ACC112 (cell line): ENCODE measurements at regions not wholly inside any gene's neighbourhood (a gene's known extent, or its start where the extent isn't known, plus 50 kb on each side); places are given as distances from the start of the nearest gene placed in this dataset.

Experiments used
- H2AFZ ChIP-seq: fragments of 200-600 bp; sonication (generic); one replicate; pipeline ENCODE4 v1.6.0; 2017; ENCODE audit warnings: antibody characterized with exemption, low read length; ENCODE audit not compliant: unreplicated experiment
- H3K27ac ChIP-seq: fragments of 200-600 bp; sonication (generic); 2 replicates; pipeline ENCODE4 v1.5.1; 2014; ENCODE audit warnings: low read depth, mild to moderate bottlenecking, antibody characterized with exemption, low read length, moderate library complexity
- H3K27me3 ChIP-seq: fragments of 200-600 bp; sonication (generic); 2 replicates; pipeline ENCODE4 v1.6.1; 2014; ENCODE audit warnings: mild to moderate bottlenecking, antibody characterized with exemption, low read length, moderate library complexity, mixed read lengths; ENCODE audit not compliant: insufficient read depth
- H3K36me3 ChIP-seq: fragments of 200-600 bp; sonication (generic); 2 replicates; pipeline ENCODE4 v1.6.1; 2016; ENCODE audit warnings: mild to moderate bottlenecking, antibody characterized with exemption, low read length, moderate library complexity, mixed read lengths; ENCODE audit not compliant: insufficient read depth
- H3K4me1 ChIP-seq: fragments of 200-600 bp; sonication (generic); one replicate; pipeline ENCODE4 v1.6.1; 2016; ENCODE audit warnings: low read length, mixed read lengths; ENCODE audit not compliant: insufficient read depth, unreplicated experiment, control insufficient read depth
- H3K4me3 ChIP-seq: fragments of 200-600 bp; sonication (generic); 2 replicates; pipeline ENCODE4 v1.5.1; 2014; ENCODE audit warnings: mild to moderate bottlenecking, low read depth, low read length
- H3K79me2 ChIP-seq: fragments of 200-600 bp; sonication (generic); one replicate; pipeline ENCODE4 v1.6.0; 2016; ENCODE audit warnings: low read length; ENCODE audit not compliant: control insufficient read depth, unreplicated experiment, insufficient read depth

- no peaks in the 10 kb centered on the region for H3K79me2 ChIP-seq
- no peak overlapping the region for H3K4me3 ChIP-seq
- H3K36me3 ChIP-seq, result no peaks in the 10 kb centered on the region
- no peak overlapping the region for H3K27ac ChIP-seq
- no peaks in the 10 kb centered on the region for H3K27me3 ChIP-seq
- H3K4me1 ChIP-seq, result no peaks in the 10 kb centered on the region
- no peak overlapping the region for H2AFZ ChIP-seq
These were observed 336.6 kb upstream of the CWC22 start for GRCh38 chr2:180343528-180344345.

DNA sequence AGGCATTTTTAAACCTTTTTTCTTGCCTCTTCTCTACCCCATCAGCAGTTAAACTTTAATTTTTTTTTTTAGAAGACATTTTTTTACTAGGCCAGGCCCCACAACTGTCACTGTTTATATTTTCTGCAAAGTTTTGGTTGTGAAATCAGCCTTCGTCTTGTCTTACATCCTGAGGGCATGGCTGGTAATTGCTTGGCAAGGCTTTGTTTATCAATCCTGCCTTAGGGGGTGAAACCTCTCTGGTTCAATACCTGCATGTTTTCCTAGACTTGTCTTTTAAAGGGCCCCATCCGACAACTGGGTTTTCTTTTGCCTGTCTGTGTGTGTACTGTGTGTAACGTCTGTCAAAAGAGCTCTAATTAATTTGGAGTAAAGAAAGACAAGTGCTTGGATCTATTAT lies 330.0 kb upstream of the CWC22 start:
- Histone ChIP-seq H2AFZ (no peak overlapping the region), H3K4me3 (no peak overlapping the region), H3K27me3 (no peaks in the 10 kb centered on the region), H3K36me3 (no peaks in the 10 kb centered on the region), H3K4me1 (no peaks in the 10 kb centered on the region), H3K79me2 (no peaks in the 10 kb centered on the region), H3K27ac (no peak overlapping the region)

DNA sequence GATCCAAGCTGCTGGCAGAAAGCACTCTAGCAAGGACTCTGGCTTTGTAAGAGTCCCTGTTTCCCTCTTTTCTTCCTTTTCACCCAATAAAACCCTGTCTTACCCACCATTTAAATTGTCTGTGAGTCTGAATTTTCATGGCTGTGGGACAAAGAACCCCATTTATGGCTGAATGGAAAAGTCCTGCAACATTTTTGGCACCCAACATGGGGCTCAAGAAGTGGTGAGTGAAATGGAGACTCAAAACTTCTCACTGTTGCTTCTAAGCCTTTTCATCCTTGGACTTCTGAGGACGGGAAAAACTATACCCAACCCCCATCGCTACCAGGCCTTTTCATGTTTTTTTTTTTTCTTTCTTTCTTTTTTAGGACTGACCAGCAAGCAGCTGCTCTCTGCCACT lies 329.5 kb upstream of the CWC22 start:
- Histone ChIP-seq H3K36me3 (no peaks in the 10 kb centered on the region), H3K79me2 (no peaks in the 10 kb centered on the region)

DNA sequence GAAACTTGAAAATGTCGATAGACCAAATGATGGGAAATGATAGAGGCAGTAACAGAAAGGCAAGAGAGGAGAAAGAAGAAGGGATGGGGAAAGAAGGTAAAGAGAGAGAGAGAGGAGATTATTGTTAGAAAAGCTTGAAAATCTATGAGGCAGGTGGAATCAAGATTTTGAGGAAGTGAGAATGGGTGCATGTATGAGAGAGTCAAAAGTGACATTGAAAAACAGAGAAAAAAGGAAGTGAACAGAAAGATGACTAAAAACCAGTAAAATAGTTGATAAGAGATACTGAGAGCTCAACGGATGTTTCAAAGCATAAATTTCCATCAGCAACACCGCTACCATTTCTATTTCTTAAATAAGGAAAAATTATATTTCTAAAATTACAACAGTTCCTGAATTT lies 327.4 kb upstream of the CWC22 start:
- Histone ChIP-seq H3K4me3 (no peak overlapping the region), H3K4me1 (no peaks in the 10 kb centered on the region), H3K79me2 (no peaks in the 10 kb centered on the region), H3K27me3 (no peaks in the 10 kb centered on the region), H3K36me3 (no peaks in the 10 kb centered on the region), H2AFZ (no peak overlapping the region), H3K27ac (no peak overlapping the region)

More for the DNA sequence above, 329.5 kb upstream of the CWC22 start:
- no peak overlapping the region for H2AFZ ChIP-seq
- no peaks in the 10 kb centered on the region for H3K4me1 ChIP-seq
- H3K27me3 ChIP-seq, result no peaks in the 10 kb centered on the region
- no peak overlapping the region for H3K27ac ChIP-seq
- no peak overlapping the region for H3K4me3 ChIP-seq

GRCh38 chr2:180328795-180329422 lies 321.8 kb upstream of the CWC22 start:
- no peak overlapping the region for H2AFZ ChIP-seq
- no peak overlapping the region for H3K4me3 ChIP-seq
- no peaks in the 10 kb centered on the region for H3K36me3 ChIP-seq
- H3K79me2 ChIP-seq, result no peaks in the 10 kb centered on the region
- H3K27me3 ChIP-seq, result no peaks in the 10 kb centered on the region
- H3K4me1 ChIP-seq, result no peaks in the 10 kb centered on the region
- H3K27ac ChIP-seq, result no peak overlapping the region

- no peaks in the 10 kb centered on the region for H3K27me3 ChIP-seq
These were observed 320.1 kb upstream of the CWC22 start for GRCh38 chr2:180327185-180327584.

GRCh38 chr2:180325416-180326120 lies 318.5 kb upstream of the CWC22 start:
- no peak overlapping the region for H3K27ac ChIP-seq
- no peak overlapping the region for H3K4me3 ChIP-seq
- no peak overlapping the region for H2AFZ ChIP-seq
- no peaks in the 10 kb centered on the region for H3K36me3 ChIP-seq
- no peaks in the 10 kb centered on the region for H3K27me3 ChIP-seq
- H3K4me1 ChIP-seq, result peaks cover 13% of the 10 kb centered on the region
- no peaks in the 10 kb centered on the region for H3K79me2 ChIP-seq

More at GRCh38 chr2:180327185-180327584, 320.1 kb upstream of the CWC22 start:
- Histone ChIP-seq H3K4me1 (peaks cover 13% of the 10 kb centered on the region), H3K27ac (no peak overlapping the region), H3K36me3 (no peaks in the 10 kb centered on the region), H3K79me2 (no peaks in the 10 kb centered on the region), H2AFZ (no peak overlapping the region), H3K4me3 (no peak overlapping the region)

- H3K27me3 ChIP-seq, result no peaks in the 10 kb centered on the region
- no peak overlapping the region for H2AFZ ChIP-seq
- no peak overlapping the region for H3K27ac ChIP-seq
- no peak overlapping the region for H3K4me3 ChIP-seq
- no peaks in the 10 kb centered on the region for H3K36me3 ChIP-seq
- H3K79me2 ChIP-seq, result no peaks in the 10 kb centered on the region
- H3K4me1 ChIP-seq, result peaks cover 13% of the 10 kb centered on the region
These were observed 317.1 kb upstream of the CWC22 start for GRCh38 chr2:180324182-180324581.

DNA sequence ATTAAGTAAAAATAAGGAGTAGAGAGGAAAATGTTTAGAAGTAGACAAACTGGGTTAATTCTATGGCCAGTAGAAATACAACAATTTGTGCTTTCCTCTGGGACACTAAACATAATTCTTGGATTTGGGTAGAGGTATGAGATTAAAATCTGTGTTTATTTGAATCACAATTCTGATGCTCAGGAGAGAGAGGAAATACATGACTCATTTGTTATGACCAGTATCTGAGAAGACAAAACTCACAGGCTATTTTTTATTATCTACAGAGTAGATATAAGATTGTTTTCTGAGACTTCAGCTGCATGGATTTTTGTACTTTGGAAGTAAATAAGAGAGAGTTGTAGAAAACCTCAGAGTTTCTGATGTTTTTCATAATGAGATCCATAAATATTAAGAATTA lies 315.7 kb upstream of the CWC22 start:
- Histone ChIP-seq H3K27me3 (no peaks in the 10 kb centered on the region), H3K36me3 (no peaks in the 10 kb centered on the region), H3K4me1 (peaks cover 13% of the 10 kb centered on the region), H3K79me2 (no peaks in the 10 kb centered on the region), H3K4me3 (no peak overlapping the region), H2AFZ (no peak overlapping the region), H3K27ac (no peak overlapping the region)

DNA sequence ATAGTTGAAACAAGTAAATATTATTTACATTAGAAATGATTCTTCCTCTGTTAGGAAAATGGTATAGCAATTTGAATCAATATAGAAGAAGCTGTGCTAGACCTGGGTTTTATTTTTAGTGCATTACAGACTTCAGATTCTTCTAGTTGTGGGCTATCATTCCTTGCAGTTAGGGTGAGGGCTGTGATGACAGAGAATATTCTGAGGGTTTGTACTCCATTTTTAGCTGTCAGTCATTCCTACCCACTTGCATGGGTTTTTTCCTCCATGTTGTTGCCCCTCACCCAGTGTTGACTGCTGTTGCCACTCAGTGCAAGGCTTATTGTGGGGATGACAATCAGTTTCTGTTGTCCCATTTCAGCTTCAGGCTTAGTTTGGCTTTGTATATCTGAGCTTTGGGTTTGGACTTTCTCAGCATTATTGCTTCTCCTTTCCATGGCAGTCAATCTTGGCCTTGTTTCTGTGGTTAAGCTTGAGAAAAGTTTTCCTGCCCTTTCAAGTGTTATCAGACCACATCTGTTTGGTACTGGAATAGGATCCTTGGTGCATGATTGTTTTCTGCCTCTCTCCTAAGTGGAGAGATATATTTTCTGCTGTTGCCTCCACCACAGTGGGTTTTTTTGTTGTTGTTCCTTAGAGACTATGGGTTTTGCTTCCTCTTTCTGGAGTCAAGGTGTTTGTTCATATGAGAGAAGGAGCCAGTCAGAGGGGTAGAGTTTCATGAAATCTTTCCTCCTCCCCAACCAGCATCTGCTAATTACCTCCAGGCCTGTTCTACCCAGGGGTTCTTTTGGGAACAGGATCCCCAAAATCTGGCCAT lies 312.7 kb upstream of the CWC22 start:
- Histone ChIP-seq H3K27me3 (no peaks in the 10 kb centered on the region), H3K27ac (no peak overlapping the region), H3K36me3 (no peaks in the 10 kb centered on the region), H2AFZ (no peak overlapping the region), H3K4me3 (no peak overlapping the region), H3K4me1 (peaks cover 13% of the 10 kb centered on the region), H3K79me2 (no peaks in the 10 kb centered on the region)
